ENCODE measurements at regions not wholly inside any gene's neighbourhood (a gene's known extent, or its start where the extent isn't known, plus 50 kb on each side); places are given as distances from the start of the nearest gene placed in this dataset.

DNA sequence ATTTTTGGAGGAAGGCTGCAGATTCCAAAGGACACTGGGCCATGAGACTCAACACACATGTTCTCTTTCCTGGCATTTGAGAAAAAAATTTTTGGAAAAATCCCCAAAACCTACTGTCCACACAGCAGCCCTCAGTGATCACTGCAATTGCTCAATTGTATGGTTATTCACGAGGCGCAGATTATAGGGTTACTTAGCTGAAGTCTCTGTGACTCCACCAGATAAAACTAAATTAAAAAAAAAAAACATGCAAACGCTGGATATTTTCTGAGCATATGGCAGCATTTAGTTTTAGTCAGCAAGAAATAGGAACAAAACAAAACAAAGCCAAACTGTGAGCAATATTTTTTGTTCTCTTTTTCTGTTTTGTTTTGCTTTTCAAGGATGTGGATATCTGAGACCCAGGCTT, 83.8 kb upstream of the FAM20A start:
- TF ChIP-seq POLR2A (IDR thresholded peaks at IDR 0.05; ENCODE audit: low read length) (no peak), GATA1 (IDR thresholded peaks at IDR 0.05; ENCODE audit: low read depth, low read length) (no peak)

Measured in erythroblast (primary cell).